NCI-H1436 treated with DMSO at 0.1 percent for 48 hours (cell line): ENCODE measurements at regions not wholly inside any gene's neighbourhood (a gene's known extent, or its start where the extent isn't known, plus 50 kb on each side); places are given as distances from the start of the nearest gene placed in this dataset.
"Not testable (repeated sequence)": the region's sequence is repeated elsewhere in the genome, so short reads cannot be mapped to it uniquely, and the experiment has no call there.

ENCODE experiments used
- DNase-seq: peaks from one replicate; lab custom pipeline; 2025; lab: John Stamatoyannopoulos, UW

GRCh38 chr7:155377071-155377837 lies 79.6 kb downstream of the INSIG1 start:
- no peak for DNase-seq

GRCh38 chr7:155377838-155378579 lies 79.9 kb upstream of the EN2 start:
- no peak for DNase-seq

GRCh38 chr7:155378580-155378934 lies 79.4 kb upstream of the EN2 start:
- DNase-seq: no peak

GRCh38 chr7:155378959-155379871 lies 78.7 kb upstream of the EN2 start:
- DNase-seq: no peak

GRCh38 chr7:155380221-155380861 lies 77.6 kb upstream of the EN2 start:
- DNase-seq: peak; percentile 21

GRCh38 chr7:155380976-155381851 lies 76.7 kb upstream of the EN2 start:
- DNase-seq: no peak

GRCh38 chr7:155381852-155382801 lies 75.8 kb upstream of the EN2 start:
- no peak for DNase-seq

- DNase-seq: no peak
Observed at GRCh38 chr7:155382802-155383171, 75.1 kb upstream of the EN2 start.

- DNase-seq: no peak
Observed at GRCh38 chr7:155383756-155384491, 74.0 kb upstream of the EN2 start.

GRCh38 chr7:155384751-155385150 lies 73.2 kb upstream of the EN2 start:
- no peak for DNase-seq

- not testable (repeated sequence) for DNase-seq
Observed at GRCh38 chr7:155385182-155385581, 72.7 kb upstream of the EN2 start.

GRCh38 chr7:155386608-155387007 lies 71.3 kb upstream of the EN2 start:
- DNase-seq: no peak

- DNase-seq: no peak
Observed at GRCh38 chr7:155387066-155387620, 70.8 kb upstream of the EN2 start.

- DNase-seq: no peak
Observed at GRCh38 chr7:155388561-155388960, 69.4 kb upstream of the EN2 start.

GRCh38 chr7:155391414-155391813 lies 66.5 kb upstream of the EN2 start:
- DNase-seq: no peak

- no peak for DNase-seq
Observed at GRCh38 chr7:155392726-155393570, 65.0 kb upstream of the EN2 start.

GRCh38 chr7:155394413-155394812 lies 63.5 kb upstream of the EN2 start:
- DNase-seq: no peak
